OCI-LY7 (cell line): ENCODE measurements at regions not wholly inside any gene's neighbourhood (a gene's known extent, or its start where the extent isn't known, plus 50 kb on each side); places are given as distances from the start of the nearest gene placed in this dataset.

Experiments
- CTCF ChIP-seq: fragments of 200-600 bp; sonication (generic); conservative IDR thresholded peaks from 2 replicates; pipeline ENCODE4 v1.5.1; 2014; ENCODE audit warnings: mild to moderate bottlenecking, antibody characterized with exemption, low read length, moderate library complexity, mixed read lengths
- EZH2phosphoT487 ChIP-seq: fragments of 200-600 bp; sonication (generic); IDR thresholded peaks from 2 replicates; pipeline ENCODE4 v1.6.1; 2018; ENCODE audit warnings: low read depth, borderline replicate concordance, mild to moderate bottlenecking, mixed run types, antibody characterized with exemption, low read length, moderate library complexity, mixed read lengths

GRCh38 chr3:30421266-30421665 lies 185.1 kb upstream of the TGFBR2 start:
- TF ChIP-seq CTCF, result no peak
- no peak for TF ChIP-seq EZH2phosphoT487
